GM12873 (cell line): ENCODE measurements at regions not wholly inside any gene's neighbourhood (a gene's known extent, or its start where the extent isn't known, plus 50 kb on each side); places are given as distances from the start of the nearest gene placed in this dataset.

Source experiments
- CTCF ChIP-seq: IDR thresholded peaks from 2 replicates; pipeline ENCODE4 v1.5.1; 2012; ENCODE audit warnings: low read depth, mild to moderate bottlenecking, moderate library complexity, low read length, control low read depth; ENCODE audit not compliant: insufficient read depth; ENCODE audit errors: missing control alignments

GRCh38 chr12:86379337-86379736, 123.1 kb upstream of the MGAT4C start:
- TF ChIP-seq CTCF: no peak

GRCh38 chr12:86376052-86376451, 119.9 kb upstream of the MGAT4C start:
- TF ChIP-seq CTCF: no peak

GRCh38 chr12:86373813-86374212, 117.6 kb upstream of the MGAT4C start:
- no peak for TF ChIP-seq CTCF

- no peak for TF ChIP-seq CTCF
These were observed 110.9 kb upstream of the MGAT4C start for GRCh38 chr12:86367137-86367536.

- no peak for TF ChIP-seq CTCF
These were observed 93.0 kb upstream of the MGAT4C start for GRCh38 chr12:86349196-86349595.

- no peak for TF ChIP-seq CTCF
These were observed 77.8 kb upstream of the MGAT4C start for GRCh38 chr12:86333955-86334522.

- TF ChIP-seq CTCF: no peak
These were observed 75.3 kb upstream of the MGAT4C start for GRCh38 chr12:86331457-86331856.
